ENCODE measurements at regions not wholly inside any gene's neighbourhood (a gene's known extent, or its start where the extent isn't known, plus 50 kb on each side); places are given as distances from the start of the nearest gene placed in this dataset.
A peak's percentile ranks its signal among the peaks of the same experiment; 100 is the strongest.
"Not testable (repeated sequence)": the region's sequence is repeated elsewhere in the genome, so short reads cannot be mapped to it uniquely, and the experiment has no call there.

GRCh38 chrX:20711366-20711765 is 444.7 kb upstream of the RPS6KA3 start:
- DNase-seq, result no peak

DNA sequence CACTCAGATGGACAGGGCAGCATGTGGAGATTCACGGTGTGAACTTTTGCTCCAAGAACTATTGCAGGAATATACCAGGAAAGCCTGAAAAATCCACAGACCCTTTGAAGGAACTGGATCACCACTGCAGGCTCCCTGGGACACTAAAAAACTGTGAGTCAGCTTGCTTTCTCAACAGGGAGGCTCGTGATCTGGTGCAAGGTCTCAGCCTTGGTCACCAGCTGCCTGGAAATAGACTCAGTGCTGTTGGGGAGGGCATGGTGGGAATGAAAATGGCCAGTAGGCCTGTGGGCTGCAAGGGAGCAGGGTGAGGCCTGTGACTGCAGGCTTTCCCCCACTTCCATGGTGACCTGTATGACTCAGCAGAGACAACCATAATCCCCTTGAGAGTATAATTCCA is 426.4 kb upstream of the RPS6KA3 start:
- DNase-seq, result no peak

DNA sequence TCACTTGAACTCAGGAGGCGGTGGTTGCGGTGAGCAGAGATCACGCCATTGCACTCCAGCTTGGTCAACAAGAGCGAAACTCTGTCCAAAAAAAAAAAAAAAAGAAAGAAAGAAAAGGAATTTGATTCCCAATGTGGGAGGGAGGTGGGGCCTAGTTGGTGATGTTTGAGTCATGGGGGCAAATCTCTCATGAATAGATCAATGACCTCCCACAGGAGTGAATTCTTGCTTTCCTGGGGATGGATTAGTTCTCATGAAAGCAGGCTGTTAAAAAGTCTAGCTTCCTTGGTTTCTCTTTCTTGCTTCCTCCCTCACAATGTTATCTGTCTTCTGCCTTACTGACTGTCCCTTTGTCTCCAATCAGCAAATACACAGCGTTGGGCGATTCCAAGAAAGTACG is 419.5 kb upstream of the RPS6KA3 start:
- no peak for DNase-seq

GRCh38 chrX:20685652-20686051 is 418.9 kb upstream of the RPS6KA3 start:
- DNase-seq, result no peak

DNA sequence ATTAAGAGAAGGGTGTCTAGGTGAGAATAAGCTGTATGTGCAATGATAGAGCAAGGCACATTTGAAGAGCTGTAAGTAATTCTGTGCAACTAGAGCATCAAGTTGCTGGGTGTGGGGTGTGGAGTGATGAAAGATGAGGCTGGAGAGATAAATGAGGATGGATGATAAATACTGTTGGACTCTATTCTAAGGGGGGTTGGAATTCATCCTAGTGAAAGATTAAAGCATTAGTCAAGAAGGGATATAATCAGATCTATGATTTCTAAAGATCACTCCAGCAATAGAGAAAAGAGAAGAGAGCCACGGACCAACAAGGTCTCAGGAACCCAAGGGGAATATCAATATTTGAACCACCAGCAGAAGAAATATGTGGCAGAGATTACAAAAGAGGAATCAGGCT is 415.0 kb upstream of the RPS6KA3 start:
- DNase-seq, result no peak

GRCh38 chrX:20680998-20681397 is 414.3 kb upstream of the RPS6KA3 start:
- DNase-seq, result no peak

- DNase-seq, result no peak
Observed at GRCh38 chrX:20672476-20672875, 405.8 kb upstream of the RPS6KA3 start.

DNA sequence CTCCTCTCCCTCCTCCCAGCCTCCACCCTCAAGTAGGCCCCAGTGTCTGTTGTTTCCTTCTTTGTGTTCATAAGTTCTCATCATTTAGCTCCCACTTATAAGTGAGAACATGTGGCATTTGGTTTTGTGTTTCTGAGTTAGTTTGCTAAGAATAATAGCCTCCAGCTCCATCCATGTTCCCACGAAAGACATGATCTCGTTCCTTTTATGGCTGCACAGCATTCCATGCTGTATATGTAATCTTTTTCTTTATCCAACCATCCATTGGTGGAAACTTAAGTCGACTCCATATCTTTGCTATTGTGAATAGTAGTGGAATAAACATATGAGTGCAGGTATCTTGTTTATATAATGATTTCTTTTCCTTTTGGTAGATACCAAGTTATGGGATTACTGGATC is 405.0 kb upstream of the RPS6KA3 start:
- DNase-seq, result not testable (repeated sequence)

- no peak for DNase-seq
Observed at GRCh38 chrX:20670611-20671010, 403.9 kb upstream of the RPS6KA3 start.

GRCh38 chrX:20668550-20668949 is 401.8 kb upstream of the RPS6KA3 start:
- DNase-seq, result no peak

DNA sequence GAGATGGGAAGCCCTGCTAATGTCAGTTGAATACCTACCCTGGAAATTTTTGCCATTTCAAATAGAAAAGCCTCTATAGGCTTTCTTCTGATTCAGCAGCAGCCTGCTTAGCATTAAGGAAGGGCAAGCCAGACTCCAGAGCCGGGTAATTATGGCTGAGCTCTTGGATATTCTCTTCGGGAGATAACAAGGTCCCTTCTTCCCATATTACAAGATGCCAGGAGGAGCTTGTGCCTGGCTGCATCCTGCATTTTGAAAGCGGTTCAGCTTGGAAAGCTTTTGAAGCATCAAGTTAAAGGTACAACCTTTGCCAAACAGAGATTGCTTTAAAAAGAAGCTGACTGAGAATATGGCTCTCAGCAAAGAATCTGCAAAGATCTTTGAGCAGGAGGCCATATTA is 399.6 kb upstream of the RPS6KA3 start:
- DNase-seq, result no peak

DNA sequence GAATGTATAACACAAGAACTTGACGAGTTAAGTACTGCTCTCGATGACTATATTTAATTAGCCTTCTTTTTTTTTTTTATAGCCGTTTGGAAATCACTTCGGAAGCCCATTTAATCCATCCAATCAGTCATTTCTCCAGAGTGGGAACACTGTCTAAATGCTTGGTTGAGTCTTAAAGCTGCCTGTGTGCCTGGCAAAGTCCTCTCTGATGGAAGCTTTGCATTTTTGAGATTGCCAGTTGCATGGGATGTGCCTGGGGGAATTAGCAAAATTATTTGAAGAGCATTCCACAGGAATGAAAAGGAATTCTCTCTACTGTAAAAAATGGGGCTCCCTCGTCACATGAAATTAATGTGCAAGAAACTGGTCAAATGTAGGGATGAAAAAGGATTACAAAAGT is 398.8 kb upstream of the RPS6KA3 start:
- no peak for DNase-seq

- DNase-seq, result no peak
Observed at GRCh38 chrX:20664774-20665173, 398.1 kb upstream of the RPS6KA3 start.

DNA sequence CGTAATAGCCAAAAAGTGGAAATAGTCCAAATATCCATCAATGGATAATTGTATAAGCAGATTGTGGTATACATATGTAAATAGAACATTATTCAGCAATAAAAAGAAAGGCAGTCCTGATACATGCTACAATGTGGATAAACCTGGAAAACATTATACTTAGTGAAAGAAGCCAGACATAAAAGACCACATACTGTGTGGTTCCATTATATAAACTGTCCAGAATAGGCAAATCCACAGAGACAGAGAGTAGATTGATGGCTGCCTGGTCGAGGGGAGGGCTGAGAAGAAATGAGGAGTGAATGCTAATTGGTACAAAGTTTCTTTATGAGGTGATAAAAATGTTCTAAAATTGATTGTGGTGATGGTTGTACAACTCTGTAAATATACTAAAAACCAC is 397.4 kb upstream of the RPS6KA3 start:
- DNase-seq, result no peak

GRCh38 chrX:20663336-20663735 is 396.6 kb upstream of the RPS6KA3 start:
- DNase-seq, result no peak

GRCh38 chrX:20656721-20657120 is 390.0 kb upstream of the RPS6KA3 start:
- no peak for DNase-seq

- DNase-seq, result no peak
Observed at GRCh38 chrX:20654596-20655106, 387.9 kb upstream of the RPS6KA3 start.

DNA sequence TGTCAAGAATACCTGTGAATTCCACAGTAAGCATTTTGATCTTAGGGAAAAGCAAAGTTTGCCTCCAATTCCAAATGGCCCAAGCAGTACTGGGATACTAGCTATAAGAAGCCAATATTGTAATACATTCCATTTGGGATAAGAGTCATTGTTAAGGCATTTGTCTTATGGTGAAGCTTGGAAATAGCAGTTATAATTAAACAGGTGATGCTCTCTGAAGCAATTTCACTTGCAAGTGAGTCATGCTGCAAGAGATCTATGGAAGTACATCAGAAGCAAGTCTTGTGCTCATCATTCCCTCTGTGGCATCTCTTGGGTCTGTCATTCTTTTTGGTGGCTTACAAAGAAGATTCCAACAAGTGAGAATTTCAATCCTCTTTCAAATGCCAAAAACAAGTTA is 386.4 kb upstream of the RPS6KA3 start:
- no peak for DNase-seq

- DNase-seq, result no peak
Observed at GRCh38 chrX:20641954-20642353, 375.2 kb upstream of the RPS6KA3 start.

GRCh38 chrX:20639115-20639514 is 372.4 kb upstream of the RPS6KA3 start:
- DNase-seq, result no peak

- no peak for DNase-seq
Observed at GRCh38 chrX:20637351-20637750, 370.6 kb upstream of the RPS6KA3 start.

DNA sequence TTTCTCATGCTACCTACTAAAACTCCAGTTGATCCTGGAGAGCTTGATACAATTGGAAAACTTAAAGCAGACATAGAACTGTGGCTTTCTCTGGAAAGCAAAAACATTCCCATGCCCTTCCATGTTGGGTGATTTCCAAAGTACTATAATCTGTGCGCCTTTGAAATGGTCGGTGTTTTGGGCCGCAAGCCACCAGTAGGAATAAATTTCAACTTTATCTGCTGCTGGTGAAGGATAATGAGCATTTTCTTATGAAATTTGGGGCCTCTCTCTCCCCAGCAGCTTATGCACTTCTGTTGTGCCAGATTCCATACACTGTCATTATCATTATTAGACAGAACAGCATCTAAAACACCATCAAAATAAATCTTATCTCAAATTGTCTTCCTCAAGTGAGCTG is 366.7 kb upstream of the RPS6KA3 start:
- no peak for DNase-seq

DNA sequence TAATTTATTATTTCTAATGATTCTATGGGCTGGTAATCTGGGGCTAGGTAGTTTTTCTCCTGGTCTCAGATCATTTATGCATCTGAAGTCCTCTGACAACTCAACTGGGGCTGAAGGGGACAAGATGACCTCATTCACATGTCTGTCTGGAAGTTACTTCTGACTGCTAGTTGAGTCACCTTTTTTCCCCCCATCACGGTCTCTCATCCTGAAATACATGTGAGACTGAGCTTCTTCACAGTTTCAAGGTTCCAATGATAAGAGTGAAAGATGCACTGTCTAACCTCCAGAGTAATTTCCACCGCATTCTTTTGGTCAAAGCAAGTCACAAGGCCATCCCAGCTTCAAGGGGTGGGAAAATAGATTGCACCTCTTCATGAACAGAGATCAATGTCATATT is 356.7 kb upstream of the RPS6KA3 start:
- peak; percentile 2 for DNase-seq

DNA sequence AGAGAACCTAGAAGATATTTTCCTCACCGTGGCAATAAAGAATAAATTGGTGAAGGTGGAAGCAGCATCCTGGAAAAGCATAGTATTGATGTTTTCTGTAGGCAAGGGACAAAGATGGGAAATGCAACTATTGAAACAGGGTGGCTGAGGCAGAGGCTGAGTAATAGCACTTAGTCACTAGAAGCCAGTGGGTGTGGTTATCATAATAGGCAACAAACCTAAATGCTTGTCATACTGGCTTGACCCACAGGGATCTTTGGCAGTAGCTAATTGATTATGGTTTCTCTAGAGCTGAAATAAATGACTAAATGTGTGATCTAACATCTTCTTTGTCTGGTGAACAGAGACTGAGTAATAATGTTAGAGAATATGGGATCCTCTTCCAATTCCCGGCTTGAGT is 353.6 kb upstream of the RPS6KA3 start:
- DNase-seq, result peak; percentile 5

GRCh38 chrX:20609916-20610415 is 343.3 kb upstream of the RPS6KA3 start:
- no peak for DNase-seq

- DNase-seq, result no peak
Observed at GRCh38 chrX:20606831-20607230, 340.1 kb upstream of the RPS6KA3 start.
